GM23248 (cell line): ENCODE measurements at regions not wholly inside any gene's neighbourhood (a gene's known extent, or its start where the extent isn't known, plus 50 kb on each side); places are given as distances from the start of the nearest gene placed in this dataset.

Experiments used
- EZH2 ChIP-seq: fragments of 200-600 bp; sonication (generic); IDR thresholded peaks from 2 replicates; pipeline ENCODE4 v1.6.1; 2018; ENCODE audit warnings: antibody characterized with exemption, mild to moderate bottlenecking; ENCODE audit not compliant: insufficient read depth, poor library complexity, severe bottlenecking
- EZH2phosphoT487 ChIP-seq: fragments of 200-600 bp; sonication (generic); IDR thresholded peaks from 2 replicates; pipeline ENCODE4 v1.6.1; 2018; ENCODE audit warnings: antibody characterized with exemption, moderate library complexity, mild to moderate bottlenecking, low read depth; ENCODE audit not compliant: insufficient read depth

DNA sequence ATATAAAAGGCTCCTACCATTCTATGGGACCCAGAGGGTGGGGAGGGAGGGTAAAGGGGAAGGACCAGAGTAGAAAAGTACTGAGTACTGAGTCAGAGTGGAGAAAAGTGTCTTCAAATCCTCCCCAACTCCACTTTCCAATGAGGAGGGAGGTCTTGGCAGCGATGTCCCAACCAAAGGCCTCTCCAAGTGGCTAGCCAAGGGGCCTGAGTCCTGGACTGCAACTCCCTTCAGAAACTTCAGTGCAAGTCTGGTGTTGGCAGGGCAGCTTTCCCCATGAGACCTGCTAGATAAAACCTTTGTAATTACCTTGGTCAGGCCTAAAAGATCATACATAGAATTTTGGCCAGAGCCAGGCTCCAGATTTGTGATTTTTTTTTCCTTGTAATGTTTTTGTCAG is 111.3 kb upstream of the TNPO1 start:
- no peak for TF ChIP-seq EZH2
- TF ChIP-seq EZH2phosphoT487, result no peak
